NCI-H2171 treated with DMSO at 0.1 percent for 48 hours (cell line): ENCODE measurements at regions not wholly inside any gene's neighbourhood (a gene's known extent, or its start where the extent isn't known, plus 50 kb on each side); places are given as distances from the start of the nearest gene placed in this dataset.

Experiments
- DNase-seq: peaks from one replicate; lab custom pipeline; 2025; lab: John Stamatoyannopoulos, UW

DNA sequence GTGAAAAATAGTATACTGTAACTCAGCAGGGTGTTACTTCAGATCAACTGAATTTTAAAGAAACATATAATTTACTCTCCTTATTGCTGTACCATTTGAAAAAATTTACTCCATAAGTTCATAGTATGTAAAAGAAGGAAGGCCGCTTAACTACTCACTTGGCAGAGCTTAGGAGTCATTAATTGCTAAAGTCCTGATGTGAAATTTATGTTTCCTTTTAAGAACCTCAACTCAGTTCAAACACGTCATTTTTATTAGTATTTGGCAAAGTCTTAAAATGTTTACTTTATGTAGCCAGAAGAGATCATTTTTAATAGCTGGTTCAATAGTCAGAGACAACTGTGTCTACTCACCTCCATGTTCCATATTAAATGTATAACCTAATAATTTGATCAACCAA, 268.6 kb downstream of the CDH10 start:
- DNase-seq, result no peak

DNA sequence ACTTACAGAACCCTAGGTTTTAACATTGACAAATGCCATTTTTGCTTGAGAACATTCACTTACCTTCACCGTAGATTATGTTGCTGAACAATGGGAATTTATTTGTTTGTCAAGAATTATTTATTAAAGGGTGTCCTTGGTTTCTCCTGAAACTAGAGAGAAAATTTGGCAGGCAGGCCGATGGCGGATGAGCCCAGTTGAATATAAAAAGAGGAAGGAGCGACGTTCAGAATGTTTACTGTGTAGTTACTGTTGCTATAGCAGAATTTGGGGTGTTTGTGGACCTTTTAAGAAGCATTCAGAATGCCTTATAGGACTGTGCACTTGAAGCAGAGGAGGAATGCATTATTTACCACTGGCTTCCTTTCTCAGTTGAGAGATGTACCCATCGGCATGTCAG, 268.2 kb downstream of the CDH10 start:
- DNase-seq, result no peak

DNA sequence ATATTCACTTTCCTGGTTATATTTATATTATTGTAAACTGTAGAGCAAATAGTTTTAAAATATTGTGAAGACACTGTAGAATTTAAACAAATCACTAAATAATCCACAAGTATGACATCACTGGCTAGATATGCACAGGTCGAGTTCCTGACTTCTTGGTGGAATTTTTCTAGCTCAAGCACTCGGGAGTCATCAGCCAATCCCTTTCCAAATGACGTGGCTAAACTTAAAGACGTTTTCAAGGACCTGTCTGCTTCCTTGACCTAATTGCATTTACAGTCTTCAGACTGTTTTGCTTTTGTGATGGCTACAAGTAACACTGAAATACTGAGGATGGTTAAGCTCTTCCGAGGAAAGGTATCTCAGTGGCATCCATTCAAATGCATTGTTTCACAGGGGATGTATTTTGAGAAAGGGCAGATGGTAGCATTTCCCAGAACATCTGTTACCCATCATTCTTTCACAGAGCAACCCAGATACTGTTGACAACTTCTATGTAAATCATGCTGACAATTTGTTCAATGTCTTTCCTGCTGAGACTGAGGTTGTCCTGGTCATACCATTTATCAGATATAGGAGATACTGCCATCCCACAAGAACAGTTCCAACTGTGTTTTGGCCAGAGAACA, 262.8 kb downstream of the CDH10 start:
- DNase-seq, result peak; percentile 40

DNA sequence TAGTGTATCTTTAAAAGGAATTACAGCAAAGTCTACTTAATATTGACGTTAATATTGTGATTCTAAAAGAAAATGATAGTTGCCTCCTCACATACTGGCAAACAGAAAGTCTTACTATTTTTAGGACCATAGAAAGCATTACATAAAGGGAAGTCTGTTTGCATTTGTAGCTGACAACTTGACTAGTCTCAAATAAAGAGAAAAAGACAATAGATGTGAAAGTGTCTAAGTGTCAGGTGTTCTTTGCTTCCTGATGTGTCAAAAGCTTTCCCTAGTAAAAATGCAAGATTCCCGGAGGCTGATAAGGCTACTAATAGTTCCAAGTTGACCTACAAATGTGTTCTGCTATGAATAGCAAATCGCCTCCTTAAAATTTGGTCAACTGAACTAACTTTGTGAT, 259.7 kb downstream of the CDH10 start:
- DNase-seq, result no peak

DNA sequence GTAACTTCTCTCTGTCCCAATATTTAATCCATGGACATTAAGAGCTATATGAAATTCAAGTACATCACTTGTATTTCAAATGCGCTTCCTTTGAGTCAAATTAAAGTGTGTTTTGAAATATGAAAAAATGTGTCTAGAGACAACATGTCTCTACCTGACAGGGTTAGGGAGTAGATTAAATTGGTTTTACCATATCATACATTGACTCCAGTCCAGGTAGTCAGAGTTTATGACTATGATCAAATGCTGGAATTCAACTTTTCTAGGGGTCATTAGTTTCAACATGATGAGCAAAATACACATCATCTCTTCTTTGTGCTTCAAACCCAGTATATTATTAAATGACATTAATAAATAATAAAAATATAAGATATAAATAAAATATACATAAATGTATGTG, 259.2 kb downstream of the CDH10 start:
- DNase-seq, result no peak

DNA sequence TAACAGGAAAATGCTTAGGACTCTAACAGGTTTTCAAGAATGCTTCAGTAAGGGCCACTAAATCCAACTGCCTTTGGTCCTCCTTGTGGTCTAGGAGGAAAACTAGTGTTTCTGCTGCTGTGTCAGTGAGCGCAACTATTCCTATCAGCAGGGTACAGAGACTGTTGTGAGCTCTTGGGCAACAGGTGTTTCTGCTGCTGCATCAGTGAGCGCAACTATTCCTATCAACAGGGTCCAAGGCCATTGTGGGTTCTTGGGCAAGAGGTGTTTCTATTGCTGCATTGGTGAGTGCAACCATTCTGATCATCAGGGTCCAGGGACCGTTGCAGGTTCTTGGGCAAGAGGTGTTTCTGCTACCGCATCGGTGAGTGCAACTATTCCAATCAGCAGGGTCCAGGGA, 256.3 kb downstream of the CDH10 start:
- DNase-seq, result no peak

DNA sequence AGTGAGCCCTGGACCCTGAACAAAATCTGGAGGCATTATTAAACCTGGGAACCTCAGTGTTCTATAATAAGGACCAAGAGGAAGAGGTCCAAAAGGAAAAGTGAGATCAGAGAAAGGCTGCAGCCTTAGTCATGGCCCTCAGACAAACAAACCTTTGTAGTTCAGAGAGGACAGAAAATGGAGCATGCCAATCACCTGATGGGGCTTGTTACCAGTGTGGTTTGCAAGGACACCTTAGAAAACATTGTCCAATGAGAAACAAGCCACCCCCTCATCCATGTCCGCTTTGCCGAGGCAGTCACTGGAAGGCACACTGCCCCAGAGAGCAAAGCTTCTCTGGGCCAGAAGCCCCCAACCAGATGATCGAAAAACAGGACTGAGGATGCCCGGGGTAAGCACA, 254.8 kb downstream of the CDH10 start:
- no peak for DNase-seq

DNA sequence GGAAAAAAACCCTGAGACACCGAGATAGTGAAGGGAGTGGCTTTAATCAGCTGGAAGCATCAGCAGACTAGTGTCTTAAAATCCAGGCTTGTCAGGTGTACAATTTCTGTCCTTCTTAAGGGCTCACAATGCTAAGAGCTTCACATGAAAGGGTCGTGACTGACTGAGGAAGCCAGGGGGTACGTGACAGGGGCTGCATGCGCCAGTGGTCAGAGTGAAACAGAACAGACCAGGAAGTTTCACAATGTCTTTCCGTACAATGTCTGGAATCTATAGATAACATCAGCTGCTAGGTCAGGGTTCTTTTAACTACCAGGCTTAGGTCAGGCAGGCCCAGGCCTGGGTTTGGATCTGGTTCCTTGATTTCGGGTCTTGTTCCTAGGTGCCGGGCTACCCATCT, 253.0 kb downstream of the CDH10 start:
- DNase-seq, result no peak

DNA sequence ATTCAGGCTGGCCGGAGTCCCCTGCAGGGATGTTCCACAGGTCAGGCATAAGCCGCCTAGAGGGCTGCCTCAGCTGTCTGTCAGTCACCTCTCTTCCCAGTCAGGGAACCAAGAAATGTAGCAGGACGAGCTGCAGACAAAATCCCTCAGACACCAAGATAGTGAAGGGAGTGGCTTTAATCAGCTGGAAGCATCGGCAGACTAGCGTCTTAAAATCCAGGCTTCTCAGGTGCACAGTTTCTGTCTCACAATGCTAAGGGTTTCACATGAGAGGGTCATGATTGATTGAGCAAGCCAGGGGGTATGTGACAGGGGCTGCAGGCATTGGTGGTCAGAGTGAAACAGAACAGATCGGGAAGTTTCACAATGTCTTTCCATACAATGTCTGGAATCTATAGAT, 247.2 kb downstream of the CDH10 start:
- no peak for DNase-seq

DNA sequence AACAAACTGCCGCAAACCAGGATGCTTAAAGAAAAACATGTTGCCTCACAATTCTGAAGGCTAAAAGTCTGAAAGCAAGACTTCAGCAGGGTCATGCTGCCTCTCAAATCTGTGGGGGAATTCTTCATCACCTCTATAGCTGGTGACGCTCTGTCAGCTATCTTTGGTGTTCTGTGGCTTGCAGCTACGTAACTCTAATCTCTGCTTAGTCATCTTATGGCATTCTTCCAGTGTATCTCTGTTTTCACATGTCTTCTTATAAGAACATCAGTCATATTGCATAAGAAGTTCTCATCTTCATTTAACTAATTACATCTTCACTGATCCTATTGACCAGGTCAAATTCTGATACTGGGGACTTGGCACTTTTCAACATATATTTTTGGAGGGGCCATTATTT, 243.0 kb downstream of the CDH10 start:
- DNase-seq, result no peak

DNA sequence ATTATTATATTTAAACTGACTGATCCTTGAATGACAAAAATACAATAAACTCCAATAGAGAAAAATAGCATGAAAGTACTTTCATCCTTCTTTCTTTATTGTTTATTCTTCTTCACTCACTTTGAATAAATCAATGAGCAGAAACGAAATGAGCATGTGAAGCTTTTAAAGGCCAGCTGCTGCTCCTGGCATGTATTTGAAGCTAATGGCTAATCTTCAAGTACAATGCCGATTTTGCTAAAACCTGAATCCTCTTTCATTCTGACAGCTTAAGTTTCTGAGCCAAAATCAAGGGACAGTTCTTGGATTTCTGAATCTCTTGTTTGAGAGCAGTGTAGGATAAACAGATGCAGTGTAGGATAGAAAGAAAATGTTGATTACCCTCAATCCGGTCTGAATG, 237.3 kb downstream of the CDH10 start:
- no peak for DNase-seq

DNA sequence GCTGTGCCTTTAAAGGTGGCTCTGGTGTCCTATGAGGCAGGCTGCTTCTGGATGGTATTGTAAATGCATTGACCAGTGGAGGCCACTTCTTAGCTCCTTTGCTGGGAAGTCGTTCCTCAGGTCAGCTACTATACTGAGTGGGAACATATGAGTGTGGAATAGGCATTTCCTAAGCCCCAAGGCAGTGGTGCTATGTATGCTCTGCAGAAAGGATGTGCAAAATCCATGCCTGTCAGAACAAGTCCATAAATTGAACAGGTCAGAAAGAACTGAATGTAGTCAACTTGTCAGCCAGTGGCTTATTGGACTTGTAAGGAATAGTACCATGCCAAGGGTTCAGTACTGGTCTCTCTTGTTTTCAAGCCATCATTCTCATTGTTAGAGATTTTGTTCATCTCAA, 216.4 kb downstream of the CDH10 start:
- DNase-seq, result no peak

DNA sequence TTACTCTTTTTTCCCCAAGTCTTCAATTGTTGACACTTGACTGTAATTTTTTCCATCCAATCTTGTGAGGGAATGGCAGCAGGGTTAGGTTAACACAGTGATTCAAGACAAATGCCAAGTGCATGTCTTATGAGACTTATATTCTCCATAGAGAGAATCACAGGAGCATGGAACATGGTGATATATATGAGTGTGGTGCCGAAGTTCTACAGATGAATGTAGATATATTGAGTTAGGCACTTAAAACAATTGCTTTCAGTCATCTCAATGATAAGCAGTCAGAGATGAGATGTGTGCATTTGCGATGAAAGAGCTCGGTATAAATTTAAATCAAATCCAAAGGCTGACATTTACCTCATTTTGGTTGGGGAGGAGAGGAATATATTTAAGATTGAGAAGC, 211.2 kb downstream of the CDH10 start:
- DNase-seq, result no peak
